ENCODE measurements at regions not wholly inside any gene's neighbourhood (a gene's known extent, or its start where the extent isn't known, plus 50 kb on each side); places are given as distances from the start of the nearest gene placed in this dataset.

- no peak for TF ChIP-seq CTBP1 (IDR thresholded peaks at IDR 0.05; ENCODE audit: borderline replicate concordance)
- TF ChIP-seq MTA1 (IDR thresholded peaks at IDR 0.05; ENCODE audit: borderline replicate concordance): no peak
These were observed 1159.8 kb upstream of the EYS start (continued) for GRCh38 chr6:66866801-66867200.

- no peak overlapping the region for H2AFZ ChIP-seq (ENCODE audit: low read depth, low read length)
- CTCF ChIA-PET (ENCODE audit: low intra/inter-chr PET ratio): no interaction called here
- no peak for ATAC-seq
- TF ChIP-seq STAT5A (IDR thresholded peaks at IDR 0.05; ENCODE audit: borderline replicate concordance, low read length) (no peak), FOXO4 (CRISPR knock-in tag; IDR thresholded peaks at IDR 0.05) (no peak), HOMEZ (CRISPR knock-in tag; IDR thresholded peaks at IDR 0.05) (no peak), HDAC3 (IDR thresholded peaks at IDR 0.05; ENCODE audit: borderline replicate concordance, partially characterized antibody) (no peak), SFPQ (IDR thresholded peaks at IDR 0.05; ENCODE audit: low read depth, low read length) (no peak), ZNF184 (CRISPR knock-in tag; IDR thresholded peaks at IDR 0.05) (no peak), CTBP1 (IDR thresholded peaks at IDR 0.05; ENCODE audit: borderline replicate concordance) (no peak), NFXL1 (CRISPR knock-in tag; IDR thresholded peaks at IDR 0.05) (no peak), ARHGAP35 (IDR thresholded peaks at IDR 0.05; ENCODE audit: partially characterized antibody) (no peak), MTA2 (IDR thresholded peaks at IDR 0.05; ENCODE audit: low read depth) (no peak), TCF7 (IDR thresholded peaks at IDR 0.05; ENCODE audit: borderline replicate concordance) (no peak)
- no peak for FAIRE-seq
- H3K9me1 ChIP-seq (ENCODE audit: control insufficient read depth, insufficient read depth, low read length): no peaks in the 10 kb centered on the region
- POLR2A ChIA-PET: no interaction called here
- H3K4me3 ChIP-seq: no peak overlapping the region
- in situ Hi-C loops (cut with MboI): no loop called here
- DNase-seq (ENCODE audit: extremely low read depth in 1 of 4, low spot score in 3 of 4): no peak
- no peaks in the 10 kb centered on the region for H4K20me1 ChIP-seq (replicated peaks; ENCODE audit: control insufficient read depth, insufficient read depth, low read length)
- H3K4me1 ChIP-seq (replicated peaks in 1 of 2; ENCODE audit: control insufficient read depth in 2 of 2, insufficient read depth in 2 of 2, low read length in 2 of 2): no peaks in the 10 kb centered on the region
- no peaks in the 10 kb centered on the region for H3K79me2 ChIP-seq (ENCODE audit: control insufficient read depth, insufficient read depth, low read length)
- H3K36me3 ChIP-seq (ENCODE audit: control insufficient read depth, insufficient read depth, low read length): no peaks in the 10 kb centered on the region
- intact Hi-C loops (cut with micrococcal nuclease): no loop called here
- H3K27me3 ChIP-seq (ENCODE audit: control insufficient read depth in 2 of 2, insufficient read depth in 2 of 2, low read length in 2 of 2): no peaks in the 10 kb centered on the region
- no peaks in the 10 kb centered on the region for H3K9me3 ChIP-seq (replicated peaks; ENCODE audit: control insufficient read depth, insufficient read depth, low read depth, low read length)
- no TSS peak for BruUV-seq (replicated peaks)
- no peak overlapping the region for H3K4me2 ChIP-seq (ENCODE audit: insufficient read depth, low read length)
- H3K27ac ChIP-seq (ENCODE audit: extremely low read depth, low read depth, low read length): no peak overlapping the region
- no peak overlapping the region for H3K9ac ChIP-seq (ENCODE audit: insufficient read depth in 1 of 2, low read depth in 2 of 2, low read length in 2 of 2)
These were observed 1158.7 kb upstream of the EYS start for GRCh38 chr6:66865771-66866170.

All from K562 (cell line).